GM12878 (cell line): ENCODE measurements at regions not wholly inside any gene's neighbourhood (a gene's known extent, or its start where the extent isn't known, plus 50 kb on each side); places are given as distances from the start of the nearest gene placed in this dataset.

Experiments used
- ATAC-seq: fragments of 200-7000 bp; cut with Tn5 transposase; 3 replicates; pipeline ENCODE4 v1.9.1; 2020; ENCODE audit warnings: mild to moderate bottlenecking, moderate library complexity
- BruUV-seq: library from RNA; stranded (reverse); fragments of 400-500 nt; replicated peaks from 2 replicates; lab custom pipeline; 2021; lab: Mats Ljungman, UMichigan
- CTCF ChIA-PET: fragments of 300-600 bp; sonication (Branson Sonifier 250); formaldehyde crosslinking; extraction: SDS; loops from one replicate; lab custom pipeline; 2021; ENCODE audit warnings: inconsistent platforms; lab: Yijun Ruan, JAX
- POLR2A ChIA-PET: fragments of 350-600 bp; formaldehyde crosslinking; extraction: SDS; loops from one replicate; lab custom pipeline; 2021; ENCODE audit warnings: inconsistent platforms; lab: Charles Lee
- RAD21 ChIA-PET: fragments of 300-600 bp; sonication (Branson Sonifier 250); formaldehyde crosslinking; loops from one replicate; lab custom pipeline; 2023; ENCODE audit warnings: antibody characterized with exemption; ENCODE audit not compliant: unreplicated experiment; lab: Charles Lee
- SMC1A ChIA-PET: fragments of 300-600 bp; sonication (Branson Sonifier 250); formaldehyde crosslinking; loops from one replicate; lab custom pipeline; 2023; ENCODE audit not compliant: unreplicated experiment, uncharacterized antibody; lab: Charles Lee
- DNase-seq: peaks from one replicate; pipeline ENCODE4 v3.0.0-alpha.2; 2011; ENCODE audit warnings: low read depth, low spot score
- FAIRE-seq: peaks from 3 replicates; lab custom pipeline; 2011; peaks lifted over from hg19 to GRCh38; lab: Jason Lieb, UNC
- H2AFZ ChIP-seq: 2 replicates; pipeline ENCODE4 v1.6.0; 2011; ENCODE audit warnings: low read depth, low read length, control low read depth; ENCODE audit not compliant: control insufficient read depth
- H3K27ac ChIP-seq: 2 replicates; pipeline ENCODE4 v1.5.1; 2011; ENCODE audit warnings: control low read depth; ENCODE audit not compliant: control insufficient read depth, insufficient read depth
- H3K27me3 ChIP-seq, 2 experiments: replicated peaks in 1 of 2; 2 replicates each; pipeline versions ENCODE4 v1.6.0 to v1.6.1; 2011; ENCODE audit warnings: low read length in 1 of 2; ENCODE audit not compliant: control insufficient read depth in 2 of 2, insufficient read depth in 2 of 2
- H3K36me3 ChIP-seq, 2 experiments: 2 replicates each; pipeline ENCODE4 v1.5.1; 2011; ENCODE audit warnings: low read length in 1 of 2; ENCODE audit not compliant: control insufficient read depth in 2 of 2, insufficient read depth in 2 of 2
- H3K4me1 ChIP-seq: 2 replicates; pipeline ENCODE4 v1.6.1; 2011; ENCODE audit warnings: mild to moderate bottlenecking, low read length, moderate library complexity, mixed read lengths; ENCODE audit not compliant: control insufficient read depth, insufficient read depth
- H3K4me2 ChIP-seq: 2 replicates; pipeline ENCODE4 v1.6.0; 2011; ENCODE audit warnings: control low read depth; ENCODE audit not compliant: control insufficient read depth, insufficient read depth
- H3K4me3 ChIP-seq: fragments of 200-600 bp; sonication (generic); 2 replicates; pipeline ENCODE4 v1.5.1; 2016
- H3K79me2 ChIP-seq: 2 replicates; pipeline ENCODE4 v1.6.0; 2011; ENCODE audit warnings: low read length; ENCODE audit not compliant: control insufficient read depth, insufficient read depth
- H3K9ac ChIP-seq: 2 replicates; pipeline ENCODE4 v1.8.0; 2011; ENCODE audit warnings: low read length, control low read depth, mixed read lengths; ENCODE audit not compliant: control insufficient read depth, insufficient read depth
- H3K9me3 ChIP-seq: replicated peaks from 3 replicates; pipeline ENCODE4 v1.5.1; 2011; ENCODE audit warnings: mild to moderate bottlenecking, low read length; ENCODE audit not compliant: control insufficient read depth, insufficient read depth
- H4K20me1 ChIP-seq: 2 replicates; pipeline ENCODE4 v1.6.0; 2011; ENCODE audit not compliant: control insufficient read depth, insufficient read depth
- BMI1 ChIP-seq: fragments of 450-650 bp; IDR thresholded peaks from 2 replicates; pipeline ENCODE4 v1.6.1; 2016; ENCODE audit warnings: mild to moderate bottlenecking, moderate library complexity, borderline replicate concordance
- EP300 ChIP-seq, 2 experiments: fragments of 150-350 bp in 1 of 2; IDR thresholded peaks; 2 replicates each; pipeline ENCODE4 v1.6.1; 2011 to 2012; ENCODE audit warnings: low read depth in 2 of 2, low read length in 2 of 2, borderline replicate concordance in 1 of 2, improper control_type of control experiment in 1 of 2, inconsistent platforms in 1 of 2; ENCODE audit not compliant: control insufficient read depth in 1 of 2
- FOS ChIP-seq: IDR thresholded peaks from 3 replicates; pipeline ENCODE4 v1.6.1; 2011; ENCODE audit warnings: borderline replicate concordance; ENCODE audit not compliant: insufficient read length; ENCODE audit errors: extremely low read depth
- GATAD2B ChIP-seq: fragments of 450-650 bp; conservative IDR thresholded peaks from 2 replicates; pipeline ENCODE4 v1.6.1; 2017; ENCODE audit warnings: low read depth, mild to moderate bottlenecking, moderate library complexity
- HDGF ChIP-seq: fragments of 450-650 bp; IDR thresholded peaks from 2 replicates; pipeline ENCODE4 v1.6.1; 2016; ENCODE audit warnings: antibody characterized with exemption
- IRF4 ChIP-seq: IDR thresholded peaks from 2 replicates; pipeline ENCODE4 v1.6.1; 2011; ENCODE audit warnings: low read depth, low read length
- LARP7 ChIP-seq: fragments of 450-650 bp; IDR thresholded peaks from 2 replicates; pipeline ENCODE4 v1.6.1; 2017; ENCODE audit warnings: mild to moderate bottlenecking
- MXI1 ChIP-seq: fragments of 150-350 bp; IDR thresholded peaks from 2 replicates; pipeline ENCODE4 v1.6.1; 2011; ENCODE audit warnings: low read depth, mild to moderate bottlenecking, inconsistent platforms, low read length, improper control_type of control experiment
- NR2C1 ChIP-seq: fragments of 450-650 bp; IDR thresholded peaks from 2 replicates; pipeline ENCODE4 v1.6.1; 2017; ENCODE audit warnings: antibody characterized with exemption, mild to moderate bottlenecking, moderate library complexity
- NRF1 ChIP-seq: conservative IDR thresholded peaks from 2 replicates; pipeline ENCODE4 v1.6.1; 2011; ENCODE audit warnings: mild to moderate bottlenecking, low read depth, low read length, improper control_type of control experiment
- PBX3 ChIP-seq: IDR thresholded peaks from 2 replicates; pipeline ENCODE4 v1.6.1; 2011; ENCODE audit warnings: mild to moderate bottlenecking, low read depth, low read length, moderate library complexity; ENCODE audit not compliant: insufficient replicate concordance
- RB1 ChIP-seq: fragments of 450-650 bp; formaldehyde crosslinking; IDR thresholded peaks from 2 replicates; pipeline ENCODE4 v1.6.1; 2017; ENCODE audit warnings: mild to moderate bottlenecking, borderline replicate concordance
- SIX5 ChIP-seq: IDR thresholded peaks from 2 replicates; pipeline ENCODE4 v1.6.1; 2011; ENCODE audit warnings: mild to moderate bottlenecking, low read depth, low read length, moderate library complexity; ENCODE audit not compliant: severe bottlenecking
- STAT3 ChIP-seq: IDR thresholded peaks from 2 replicates; pipeline ENCODE4 v1.6.1; 2011; ENCODE audit warnings: low read depth, low read length, improper control_type of control experiment
- SUPT20H ChIP-seq: IDR thresholded peaks from 2 replicates; pipeline ENCODE4 v1.6.1; 2011; ENCODE audit warnings: low read depth, mild to moderate bottlenecking, low read length, moderate library complexity, borderline replicate concordance; ENCODE audit not compliant: control insufficient read depth
- TCF12 ChIP-seq: IDR thresholded peaks from 2 replicates; pipeline ENCODE4 v1.6.1; 2011; ENCODE audit warnings: low read depth, mild to moderate bottlenecking, low read length
- ZBTB11 ChIP-seq: fragments of 450-650 bp; formaldehyde crosslinking; IDR thresholded peaks from 2 replicates; pipeline ENCODE4 v1.5.0; 2022; ENCODE audit warnings: mild to moderate bottlenecking, missing genetic modification characterization
- WGBS: methylation state at CpG from one replicate; pipeline ENCODE4 v1.1.6; 2016; ENCODE audit warnings: low lambda C conversion rate; ENCODE audit not compliant: insufficient replicate concordance, insufficient coverage; ENCODE audit errors: missing lambda C conversion rate; 5-methylcytosine and 5-hydroxymethylcytosine counted together
- in situ Hi-C: fragments of 300-500 bp; cut with MboI; formaldehyde crosslinking; loops from 9 replicates; pipeline ENCODE4 v1.14.3; 2018; ENCODE audit warnings: mixed read lengths
- intact Hi-C: fragments of 100-400 bp; cut with micrococcal nuclease; formaldehyde crosslinking; loops from one replicate; pipeline ENCODE4 v1.14.2; 2022; ENCODE audit not compliant: unreplicated experiment

GRCh38 chr21:27646056-27646455, 679.2 kb upstream of the ADAMTS5 start:
- 2% methylated on average over 2 of the region's 2 CpGs for WGBS

DNA sequence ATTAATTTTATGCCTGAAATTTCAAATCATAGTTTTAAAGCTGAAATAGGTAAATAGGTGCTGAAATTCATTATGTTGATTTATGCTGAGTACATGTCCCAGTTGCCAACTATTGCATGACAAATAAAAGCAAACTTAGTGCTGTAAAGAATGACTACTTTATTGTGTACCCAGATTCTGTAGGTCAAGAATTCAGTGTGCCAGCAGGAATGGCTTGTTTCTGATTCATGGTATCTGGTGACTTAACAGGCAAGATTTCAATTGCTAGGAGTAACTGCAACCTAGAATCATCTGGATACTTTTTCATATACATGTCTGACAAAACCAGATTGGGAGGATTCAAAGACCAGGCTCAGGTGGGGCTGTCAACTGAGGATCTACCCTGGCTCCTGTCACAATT, 678.4 kb upstream of the ADAMTS5 start:
- RAD21 ChIA-PET = no interaction called here
- no peak for ATAC-seq
- Histone ChIP-seq H3K79me2 (no peaks in the 10 kb centered on the region), H2AFZ (no peak overlapping the region), H3K4me2 (no peak overlapping the region), H3K4me1 (no peaks in the 10 kb centered on the region), H3K27ac (no peak overlapping the region), H3K36me3 (no peaks in the 10 kb centered on the region), H3K27me3 (no peaks in the 10 kb centered on the region), H3K9ac (no peak overlapping the region), H3K4me3 (no peak overlapping the region), H3K9me3 (no peaks in the 10 kb centered on the region), H4K20me1 (no peaks in the 10 kb centered on the region)
- CTCF ChIA-PET = interaction anchor here (1.4 kb wide), 1 partner anchor 13 kb away, joined by 3 read pairs; no protein-coding TSS in a partner anchor
- no TSS peak for BruUV-seq
- SMC1A ChIA-PET = no interaction called here
- in situ Hi-C loops (no loop called here), intact Hi-C loops (no loop called here)
- no peak for DNase-seq
- no peak for FAIRE-seq
- POLR2A ChIA-PET = no interaction called here
- no peak for TF ChIP-seq EP300 (IDR thresholded peaks at IDR 0.05; ENCODE audit: borderline replicate concordance in 1 of 2, control insufficient read depth in 1 of 2, low read depth in 2 of 2, low read length in 2 of 2)
- no peak for TF ChIP-seq GATAD2B
- TF ChIP-seq IRF4 = no peak
- TF ChIP-seq MXI1 = no peak
- no peak for TF ChIP-seq LARP7
- no peak for TF ChIP-seq SIX5
- no peak for TF ChIP-seq HDGF
- no peak for TF ChIP-seq STAT3
- no peak for TF ChIP-seq BMI1
- no peak for TF ChIP-seq ZBTB11
- TF ChIP-seq NR2C1 = no peak

More at GRCh38 chr21:27646056-27646455, 679.2 kb upstream of the ADAMTS5 start:
- Histone ChIP-seq H3K27ac (no peak overlapping the region), H3K4me1 (no peaks in the 10 kb centered on the region), H3K36me3 (no peaks in the 10 kb centered on the region), H3K79me2 (no peaks in the 10 kb centered on the region), H3K9me3 (no peaks in the 10 kb centered on the region), H2AFZ (no peak overlapping the region), H3K4me2 (no peak overlapping the region), H3K27me3 (no peaks in the 10 kb centered on the region), H3K4me3 (no peak overlapping the region), H4K20me1 (no peaks in the 10 kb centered on the region), H3K9ac (no peak overlapping the region)
- intact Hi-C loops = no loop called here
- no TSS peak for BruUV-seq
- FAIRE-seq (no peak), ATAC-seq (no peak), DNase-seq (no peak)
- in situ Hi-C loops = no loop called here
- ChIA-PET SMC1A (no interaction called here), POLR2A (no interaction called here), CTCF (no interaction called here), RAD21 (no interaction called here)
- TF ChIP-seq TCF12 (no peak), PBX3 (no peak), FOS (no peak), SUPT20H (no peak), RB1 (no peak), NRF1 (no peak)
